ENCODE measurements at regions not wholly inside any gene's neighbourhood (a gene's known extent, or its start where the extent isn't known, plus 50 kb on each side); places are given as distances from the start of the nearest gene placed in this dataset.

GRCh38 chr7:106167439-106168136 is 55.5 kb upstream of the SYPL1 start:
- in situ Hi-C loops (cut with MboI; ENCODE audit: low sequenced_read_pairs): no loop called here

GRCh38 chr7:106166651-106167342 is 54.7 kb upstream of the SYPL1 start:
- in situ Hi-C loops (cut with MboI; ENCODE audit: low sequenced_read_pairs): no loop called here

DNA sequence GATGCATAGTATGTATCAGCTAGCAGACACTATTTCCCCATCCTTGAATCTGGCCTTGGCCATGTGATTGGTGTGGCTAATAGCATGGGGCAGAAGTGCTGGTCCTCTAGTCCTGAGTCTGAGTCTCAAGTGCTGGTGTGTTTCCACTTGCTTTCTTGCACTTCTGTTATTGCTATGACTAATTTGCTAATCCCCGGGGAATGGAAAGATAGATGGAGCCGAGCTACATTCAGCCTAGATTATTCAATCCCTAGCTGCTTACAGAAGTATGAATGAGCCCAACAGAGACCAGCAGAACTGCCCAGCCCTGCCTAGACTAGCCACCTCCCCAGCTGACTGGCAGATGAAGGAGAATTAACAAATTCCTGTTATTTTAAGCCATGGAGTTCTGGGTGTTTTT is 53.2 kb upstream of the SYPL1 start:
- in situ Hi-C loops (cut with MboI; ENCODE audit: low sequenced_read_pairs): no loop called here

- in situ Hi-C loops (cut with MboI; ENCODE audit: low sequenced_read_pairs): no loop called here
Measured at GRCh38 chr7:106163257-106163656, 51.1 kb upstream of the SYPL1 start.
